PC-9 (cell line): ENCODE measurements at regions not wholly inside any gene's neighbourhood (a gene's known extent, or its start where the extent isn't known, plus 50 kb on each side); places are given as distances from the start of the nearest gene placed in this dataset.

ENCODE experiments used
- BruUV-seq: library from RNA; stranded (reverse); fragments of 400-500 nt; replicated peaks from 2 replicates; lab custom pipeline; 2021; lab: Mats Ljungman, UMichigan
- CTCF ChIA-PET: fragments of 300-600 bp; sonication (Branson Sonifier 250); formaldehyde crosslinking; loops from one replicate; lab custom pipeline; 2022; ENCODE audit warnings: antibody characterized with exemption; lab: Charles Lee
- POLR2A ChIA-PET: fragments of 300-600 bp; sonication (Branson Sonifier 250); formaldehyde crosslinking; loops from one replicate; lab custom pipeline; 2022; ENCODE audit warnings: antibody characterized with exemption; ENCODE audit not compliant: unreplicated experiment; lab: Charles Lee
- DNase-seq, 2 experiments: peaks; one replicate each; pipeline versions ENCODE4 v3.0.0 to v3.0.0-alpha.2; 2015 to 2022; ENCODE audit warnings: mixed read lengths in 1 of 2
- H2AFZ ChIP-seq: fragments of 200-600 bp; sonication (generic); 2 replicates; pipeline ENCODE4 v1.8.1; 2017; ENCODE audit warnings: antibody characterized with exemption
- H3F3A ChIP-seq: fragments of 200-600 bp; sonication (generic); 2 replicates; pipeline ENCODE4 v1.8.1; 2017; ENCODE audit warnings: antibody characterized with exemption, mild to moderate bottlenecking, low read depth; ENCODE audit not compliant: insufficient read depth
- H3K27ac ChIP-seq: fragments of 200-600 bp; sonication (generic); 2 replicates; pipeline ENCODE4 v1.6.1; 2016; ENCODE audit warnings: mixed run types
- H3K27me3 ChIP-seq: fragments of 200-600 bp; sonication (generic); 2 replicates; pipeline ENCODE4 v1.6.1; 2016; ENCODE audit warnings: low read depth, mixed run types; ENCODE audit not compliant: insufficient read depth
- H3K36me3 ChIP-seq: fragments of 200-600 bp; sonication (generic); 2 replicates; pipeline ENCODE4 v1.6.1; 2016; ENCODE audit warnings: low read depth, mixed run types
- H3K4me1 ChIP-seq: fragments of 200-600 bp; sonication (generic); replicated peaks from 2 replicates; pipeline ENCODE4 v1.6.1; 2016; ENCODE audit warnings: mixed run types; ENCODE audit not compliant: insufficient read depth
- H3K4me2 ChIP-seq: fragments of 200-600 bp; sonication (generic); 2 replicates; pipeline ENCODE4 v1.6.1; 2017; ENCODE audit warnings: mixed run types
- H3K4me3 ChIP-seq: fragments of 200-600 bp; sonication (generic); 2 replicates; pipeline ENCODE4 v1.6.1; 2016; ENCODE audit warnings: mixed run types
- H3K79me2 ChIP-seq: fragments of 200-600 bp; sonication (generic); 2 replicates; pipeline ENCODE4 v1.6.1; 2017; ENCODE audit warnings: low read depth, mixed run types
- H3K9me2 ChIP-seq: fragments of 200-600 bp; sonication (generic); 2 replicates; pipeline ENCODE4 v1.8.1; 2017; ENCODE audit warnings: mild to moderate bottlenecking; ENCODE audit not compliant: insufficient read depth
- H3K9me3 ChIP-seq: fragments of 200-600 bp; sonication (generic); 2 replicates; pipeline ENCODE4 v1.8.1; 2016; ENCODE audit warnings: low read depth; ENCODE audit not compliant: insufficient read depth
- H4K20me1 ChIP-seq: fragments of 200-600 bp; sonication (generic); 2 replicates; pipeline ENCODE4 v1.8.1; 2017; ENCODE audit not compliant: insufficient read depth
- EZH2 ChIP-seq: fragments of 200-600 bp; sonication (generic); IDR thresholded peaks from 2 replicates; pipeline ENCODE4 v1.8.0; 2017; ENCODE audit warnings: antibody characterized with exemption, low read depth
- intact Hi-C: fragments of 100-400 bp; cut with micrococcal nuclease; formaldehyde crosslinking; loops from one replicate; pipeline ENCODE4 v1.10.0; 2022; ENCODE audit not compliant: unreplicated experiment
- TF ChIP-seq, protein P1 (sequence below): fragments of 200-600 bp; sonication (generic); conservative IDR thresholded peaks from 2 replicates; pipeline ENCODE4 v1.6.1; 2017; ENCODE audit warnings: mixed run types, antibody characterized with exemption, mild to moderate bottlenecking, moderate library complexity

GRCh38 chr7:67402280-67402679 lies 405.6 kb downstream of the TYW1 start:
- Histone ChIP-seq H3K4me3 (no peak overlapping the region), H3K79me2 (no peaks in the 10 kb centered on the region), H3K27ac (no peak overlapping the region), H3K4me1 (no peaks in the 10 kb centered on the region), H3F3A (no peaks in the 10 kb centered on the region), H3K9me2 (no peaks in the 10 kb centered on the region), H2AFZ (no peak overlapping the region), H3K27me3 (peaks cover 31% of the 10 kb centered on the region), H4K20me1 (no peaks in the 10 kb centered on the region), H3K36me3 (no peaks in the 10 kb centered on the region), H3K9me3 (no peaks in the 10 kb centered on the region), H3K4me2 (no peak overlapping the region)
- ChIA-PET CTCF (no interaction called here), POLR2A (no interaction called here)
- no TSS peak for BruUV-seq
- intact Hi-C loops, result no loop called here
- DNase-seq, result no peak
- TF ChIP-seq, protein P1, sequence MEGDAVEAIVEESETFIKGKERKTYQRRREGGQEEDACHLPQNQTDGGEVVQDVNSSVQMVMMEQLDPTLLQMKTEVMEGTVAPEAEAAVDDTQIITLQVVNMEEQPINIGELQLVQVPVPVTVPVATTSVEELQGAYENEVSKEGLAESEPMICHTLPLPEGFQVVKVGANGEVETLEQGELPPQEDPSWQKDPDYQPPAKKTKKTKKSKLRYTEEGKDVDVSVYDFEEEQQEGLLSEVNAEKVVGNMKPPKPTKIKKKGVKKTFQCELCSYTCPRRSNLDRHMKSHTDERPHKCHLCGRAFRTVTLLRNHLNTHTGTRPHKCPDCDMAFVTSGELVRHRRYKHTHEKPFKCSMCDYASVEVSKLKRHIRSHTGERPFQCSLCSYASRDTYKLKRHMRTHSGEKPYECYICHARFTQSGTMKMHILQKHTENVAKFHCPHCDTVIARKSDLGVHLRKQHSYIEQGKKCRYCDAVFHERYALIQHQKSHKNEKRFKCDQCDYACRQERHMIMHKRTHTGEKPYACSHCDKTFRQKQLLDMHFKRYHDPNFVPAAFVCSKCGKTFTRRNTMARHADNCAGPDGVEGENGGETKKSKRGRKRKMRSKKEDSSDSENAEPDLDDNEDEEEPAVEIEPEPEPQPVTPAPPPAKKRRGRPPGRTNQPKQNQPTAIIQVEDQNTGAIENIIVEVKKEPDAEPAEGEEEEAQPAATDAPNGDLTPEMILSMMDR, result no peak
- no peak for TF ChIP-seq EZH2

- DNase-seq, result no peak
- Histone ChIP-seq H3K36me3 (no peaks in the 10 kb centered on the region), H3K4me3 (no peak overlapping the region), H3K27ac (no peak overlapping the region), H3K9me3 (no peaks in the 10 kb centered on the region), H4K20me1 (no peaks in the 10 kb centered on the region), H2AFZ (no peak overlapping the region), H3K79me2 (no peaks in the 10 kb centered on the region), H3K9me2 (no peaks in the 10 kb centered on the region), H3K27me3 (peaks cover 37% of the 10 kb centered on the region), H3K4me1 (no peaks in the 10 kb centered on the region), H3K4me2 (no peak overlapping the region), H3F3A (no peaks in the 10 kb centered on the region)
- ChIA-PET CTCF (no interaction called here), POLR2A (no interaction called here)
- TF ChIP-seq EZH2, result no peak
- TF ChIP-seq, protein P1, result no peak
- intact Hi-C loops, result no loop called here
- no TSS peak for BruUV-seq
Measured at GRCh38 chr7:67406976-67407375, 410.3 kb downstream of the TYW1 start.

GRCh38 chr7:67407392-67408071 lies 410.9 kb downstream of the TYW1 start:
- no TSS peak for BruUV-seq
- no peaks in the 10 kb centered on the region for H3K36me3 ChIP-seq
- CTCF ChIA-PET, result no interaction called here

More at GRCh38 chr7:67407392-67408071, 410.9 kb downstream of the TYW1 start:
- Histone ChIP-seq H3K79me2 (no peaks in the 10 kb centered on the region), H3K9me3 (no peaks in the 10 kb centered on the region), H3K4me3 (no peak overlapping the region), H3K4me2 (no peak overlapping the region), H4K20me1 (no peaks in the 10 kb centered on the region), H3F3A (no peaks in the 10 kb centered on the region), H3K27me3 (peaks cover 40% of the 10 kb centered on the region), H2AFZ (no peak overlapping the region), H3K27ac (no peak overlapping the region), H3K4me1 (no peaks in the 10 kb centered on the region), H3K9me2 (no peaks in the 10 kb centered on the region)
- TF ChIP-seq, protein P1, result no peak
- TF ChIP-seq EZH2, result no peak
- POLR2A ChIA-PET, result no interaction called here
- intact Hi-C loops, result no loop called here
- DNase-seq, result no peak
